GM12872 (cell line): ENCODE measurements at regions not wholly inside any gene's neighbourhood (a gene's known extent, or its start where the extent isn't known, plus 50 kb on each side); places are given as distances from the start of the nearest gene placed in this dataset.

Experiments
- CTCF ChIP-seq: IDR thresholded peaks from 3 replicates; pipeline ENCODE4 v1.5.1; 2011; ENCODE audit warnings: low read depth, mild to moderate bottlenecking, low read length, moderate library complexity; ENCODE audit not compliant: insufficient read depth

- TF ChIP-seq CTCF: no peak
Observed at GRCh38 chr21:28459193-28459592, 533.5 kb downstream of the LTN1 start.

GRCh38 chr21:28458446-28458845 is 534.2 kb downstream of the LTN1 start:
- no peak for TF ChIP-seq CTCF

GRCh38 chr21:28455253-28455600 is 537.5 kb downstream of the LTN1 start:
- TF ChIP-seq CTCF: no peak

- TF ChIP-seq CTCF: no peak
Observed at GRCh38 chr21:28454564-28455252, 538.0 kb downstream of the LTN1 start.

GRCh38 chr21:28447462-28447861 is 545.2 kb downstream of the LTN1 start:
- TF ChIP-seq CTCF: no peak

- no peak for TF ChIP-seq CTCF
Observed at GRCh38 chr21:28445141-28445830, 547.4 kb downstream of the LTN1 start.

GRCh38 chr21:28444557-28444956 is 548.1 kb downstream of the LTN1 start:
- no peak for TF ChIP-seq CTCF
